ENCODE measurements at regions not wholly inside any gene's neighbourhood (a gene's known extent, or its start where the extent isn't known, plus 50 kb on each side); places are given as distances from the start of the nearest gene placed in this dataset.

- FAIRE-seq: no peak
- Histone ChIP-seq H3K4me1 (no peaks in the 10 kb centered on the region), H3K4me3 (no peak overlapping the region), H3K27ac (no peak overlapping the region), H3K4me2 (no peak overlapping the region), H3K9me3 (no peaks in the 10 kb centered on the region)
- ChIA-PET POLR2A (no interaction called here), CTCF (no interaction called here)
- ATAC-seq: no peak
- no peak for DNase-seq (ENCODE audit: low read depth in 1 of 2, low spot score in 1 of 2)
- TF ChIP-seq MYC (IDR thresholded peaks at IDR 0.05; ENCODE audit: borderline replicate concordance, low read length): no peak
- TF ChIP-seq RNF2 (IDR thresholded peaks at IDR 0.05; ENCODE audit: borderline replicate concordance, low read depth): no peak
- TF ChIP-seq RFX5 (IDR thresholded peaks at IDR 0.05): no peak
- TF ChIP-seq ZSCAN20 (CRISPR knock-in tag; IDR thresholded peaks at IDR 0.05): no peak
- no peak for TF ChIP-seq BCL3 (IDR thresholded peaks at IDR 0.05)
- no peak for TF ChIP-seq HOXB5 (CRISPR knock-in tag; IDR thresholded peaks at IDR 0.05)
- no peak for TF ChIP-seq CTCF (IDR thresholded peaks at IDR 0.05)
- no peak for TF ChIP-seq ATOH8 (CRISPR knock-in tag; IDR thresholded peaks at IDR 0.05; ENCODE audit: low read depth)
- WGBS (ENCODE audit: missing lambda C conversion rate): 36% methylated on average over 2 of the region's 2 CpGs
Observed at GRCh38 chr3:74763830-74764229, 149.4 kb upstream of the CNTN3 start.

GRCh38 chr3:74756674-74757073 lies 142.2 kb upstream of the CNTN3 start:
- POLR2A ChIA-PET: no interaction called here

GRCh38 chr3:74752290-74752689 lies 137.8 kb upstream of the CNTN3 start:
- Histone ChIP-seq H3K9me3 (no peaks in the 10 kb centered on the region), H3K4me3 (no peak overlapping the region), H3K27ac (no peak overlapping the region), H3K4me2 (no peak overlapping the region), H3K4me1 (no peaks in the 10 kb centered on the region)
- no peak for TF ChIP-seq RAD21 (conservative IDR thresholded peaks at IDR 0.05 in 1 of 2, IDR thresholded peaks at IDR 0.05 in 1 of 2)
- TF ChIP-seq TP53 (CRISPR knock-in tag; IDR thresholded peaks at IDR 0.05): no peak
- TF ChIP-seq NPAS2 (CRISPR knock-in tag; IDR thresholded peaks at IDR 0.05; ENCODE audit: borderline replicate concordance): no peak
- TF ChIP-seq HMGXB4 (CRISPR knock-in tag; IDR thresholded peaks at IDR 0.05; ENCODE audit: borderline replicate concordance): no peak
- no peak for TF ChIP-seq ZC3H11A (IDR thresholded peaks at IDR 0.05)
- no peak for TF ChIP-seq KDM5A (IDR thresholded peaks at IDR 0.05)
- TF ChIP-seq PHF8 (IDR thresholded peaks at IDR 0.05; ENCODE audit: borderline replicate concordance, low read depth): no peak
- TF ChIP-seq FOSL2 (IDR thresholded peaks at IDR 0.05): no peak
- no peak for TF ChIP-seq FOSL2 (CRISPR knock-in tag; IDR thresholded peaks at IDR 0.05)
- no peak for TF ChIP-seq JUN (IDR thresholded peaks at IDR 0.05)
- no peak for TF ChIP-seq ATOH8 (CRISPR knock-in tag; IDR thresholded peaks at IDR 0.05; ENCODE audit: low read depth)
- no peak for TF ChIP-seq RCOR1 (IDR thresholded peaks at IDR 0.05; ENCODE audit: low read depth, low read length)
- no peak for TF ChIP-seq HOXB5 (CRISPR knock-in tag; IDR thresholded peaks at IDR 0.05)
- no peak for TF ChIP-seq CBX2 (IDR thresholded peaks at IDR 0.05; ENCODE audit: borderline replicate concordance, low read depth)
- no peak for TF ChIP-seq USF2 (IDR thresholded peaks at IDR 0.05)
- no peak for TF ChIP-seq JUNB (IDR thresholded peaks at IDR 0.05)
- no peak for TF ChIP-seq EHMT2 (IDR thresholded peaks at IDR 0.05; ENCODE audit: low read depth)
- no peak for TF ChIP-seq FOSB (CRISPR knock-in tag; IDR thresholded peaks at IDR 0.05)
- no peak for TF ChIP-seq EHF (CRISPR knock-in tag; IDR thresholded peaks at IDR 0.05)
- no peak for TF ChIP-seq SREBF2 (IDR thresholded peaks at IDR 0.05)
- TF ChIP-seq ESRRA (IDR thresholded peaks at IDR 0.05; ENCODE audit: borderline replicate concordance, low read length): no peak
- POLR2A ChIA-PET: no interaction called here
- DNase-seq (ENCODE audit: low read depth in 1 of 2, low spot score in 1 of 2): no peak
- 13% methylated on average over 7 of the region's 7 CpGs for WGBS (ENCODE audit: missing lambda C conversion rate)
- no peak for FAIRE-seq
- ATAC-seq: no peak
- CTCF ChIA-PET: no interaction called here

More at GRCh38 chr3:74756674-74757073, 142.2 kb upstream of the CNTN3 start:
- TF ChIP-seq NPAS2 (CRISPR knock-in tag; IDR thresholded peaks at IDR 0.05; ENCODE audit: borderline replicate concordance): no peak
- Histone ChIP-seq H3K27ac (no peak overlapping the region), H3K4me1 (no peaks in the 10 kb centered on the region), H3K4me2 (no peak overlapping the region), H3K4me3 (no peak overlapping the region), H3K9me3 (no peaks in the 10 kb centered on the region; the same call in 2 of the 3 replicates)
- no peak for DNase-seq (ENCODE audit: low read depth in 1 of 2, low spot score in 1 of 2)
- no peak for ATAC-seq
- CTCF ChIA-PET: no interaction called here
- no peak for FAIRE-seq
- 0% methylated on average over 2 of the region's 2 CpGs for WGBS (ENCODE audit: missing lambda C conversion rate)
